ENCODE measurements at regions not wholly inside any gene's neighbourhood (a gene's known extent, or its start where the extent isn't known, plus 50 kb on each side); places are given as distances from the start of the nearest gene placed in this dataset.

DNA sequence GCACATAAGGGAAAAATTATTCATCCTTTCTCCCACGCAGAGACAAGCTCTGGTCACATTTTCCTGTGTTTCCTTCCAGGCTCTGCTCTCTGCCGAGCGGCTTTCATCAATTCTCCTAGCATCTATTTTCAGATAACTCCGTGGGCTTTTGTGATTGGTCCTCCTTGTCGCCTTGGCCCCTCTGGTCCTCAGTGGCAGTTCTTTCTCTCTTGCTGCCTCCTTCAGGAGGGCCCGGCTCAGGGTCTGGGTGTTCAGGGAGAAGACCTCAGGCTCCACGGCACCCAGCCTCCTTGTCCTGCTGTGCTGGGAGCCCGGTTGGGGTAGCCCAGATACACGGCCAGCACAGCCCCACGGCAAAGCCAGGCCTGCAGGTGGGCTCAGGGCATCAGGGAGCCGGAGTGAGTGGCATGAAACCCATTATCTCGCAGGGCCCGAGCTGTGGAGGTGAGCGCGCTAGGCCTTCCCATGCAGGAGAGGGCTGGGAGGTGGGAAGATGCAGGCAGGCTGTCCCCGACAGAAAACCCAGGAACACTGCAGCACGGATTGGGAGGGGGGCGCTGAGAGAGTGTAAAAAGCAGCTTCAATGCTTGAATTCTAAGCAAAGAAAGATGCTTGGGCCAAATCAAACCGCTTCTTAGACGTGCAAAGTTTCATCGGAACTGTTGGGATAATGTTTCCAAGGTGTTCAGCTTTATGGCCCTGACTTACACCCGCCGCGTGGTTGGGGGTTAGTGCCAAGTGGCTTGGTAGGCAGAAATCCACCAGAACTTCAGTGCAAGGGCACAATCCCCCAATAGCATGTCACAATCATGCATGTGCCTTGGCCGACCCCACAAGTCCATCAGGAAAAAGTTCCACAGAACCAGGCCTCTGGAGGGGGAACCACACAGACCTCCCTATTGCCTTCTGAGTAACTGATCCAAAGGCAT is 81.9 kb upstream of the WNT7B start:
- peaks cover 67% of the 10 kb centered on the region for H3K4me1 ChIP-seq
- H3K4me3 ChIP-seq = peak overlapping the region; percentile 86
- 21 to 44% (median 21%) methylated on average over 25 of the region's 25 CpGs for WGBS, 3 donors
- H3K27me3 ChIP-seq (ENCODE audit: insufficient read depth in 3 of 3, low read length in 2 of 3) = no peaks in the 10 kb centered on the region
- H3K36me3 ChIP-seq (ENCODE audit: insufficient read depth in 1 of 2, low read depth in 1 of 2) = no peaks in the 10 kb centered on the region
- intact Hi-C loops (cut with DNase I) = no loop called here
- TF ChIP-seq, protein P1, sequence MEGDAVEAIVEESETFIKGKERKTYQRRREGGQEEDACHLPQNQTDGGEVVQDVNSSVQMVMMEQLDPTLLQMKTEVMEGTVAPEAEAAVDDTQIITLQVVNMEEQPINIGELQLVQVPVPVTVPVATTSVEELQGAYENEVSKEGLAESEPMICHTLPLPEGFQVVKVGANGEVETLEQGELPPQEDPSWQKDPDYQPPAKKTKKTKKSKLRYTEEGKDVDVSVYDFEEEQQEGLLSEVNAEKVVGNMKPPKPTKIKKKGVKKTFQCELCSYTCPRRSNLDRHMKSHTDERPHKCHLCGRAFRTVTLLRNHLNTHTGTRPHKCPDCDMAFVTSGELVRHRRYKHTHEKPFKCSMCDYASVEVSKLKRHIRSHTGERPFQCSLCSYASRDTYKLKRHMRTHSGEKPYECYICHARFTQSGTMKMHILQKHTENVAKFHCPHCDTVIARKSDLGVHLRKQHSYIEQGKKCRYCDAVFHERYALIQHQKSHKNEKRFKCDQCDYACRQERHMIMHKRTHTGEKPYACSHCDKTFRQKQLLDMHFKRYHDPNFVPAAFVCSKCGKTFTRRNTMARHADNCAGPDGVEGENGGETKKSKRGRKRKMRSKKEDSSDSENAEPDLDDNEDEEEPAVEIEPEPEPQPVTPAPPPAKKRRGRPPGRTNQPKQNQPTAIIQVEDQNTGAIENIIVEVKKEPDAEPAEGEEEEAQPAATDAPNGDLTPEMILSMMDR (IDR thresholded peaks at IDR 0.05) = no peak
- peak in 1 of 2 donors; percentile 56 for DNase-seq
- H3K27ac ChIP-seq = peak overlapping the region; percentile 99
- H3K9me3 ChIP-seq = no peaks in the 10 kb centered on the region
- peak in 1 of 4 donors; percentile 1 for ATAC-seq

DNA sequence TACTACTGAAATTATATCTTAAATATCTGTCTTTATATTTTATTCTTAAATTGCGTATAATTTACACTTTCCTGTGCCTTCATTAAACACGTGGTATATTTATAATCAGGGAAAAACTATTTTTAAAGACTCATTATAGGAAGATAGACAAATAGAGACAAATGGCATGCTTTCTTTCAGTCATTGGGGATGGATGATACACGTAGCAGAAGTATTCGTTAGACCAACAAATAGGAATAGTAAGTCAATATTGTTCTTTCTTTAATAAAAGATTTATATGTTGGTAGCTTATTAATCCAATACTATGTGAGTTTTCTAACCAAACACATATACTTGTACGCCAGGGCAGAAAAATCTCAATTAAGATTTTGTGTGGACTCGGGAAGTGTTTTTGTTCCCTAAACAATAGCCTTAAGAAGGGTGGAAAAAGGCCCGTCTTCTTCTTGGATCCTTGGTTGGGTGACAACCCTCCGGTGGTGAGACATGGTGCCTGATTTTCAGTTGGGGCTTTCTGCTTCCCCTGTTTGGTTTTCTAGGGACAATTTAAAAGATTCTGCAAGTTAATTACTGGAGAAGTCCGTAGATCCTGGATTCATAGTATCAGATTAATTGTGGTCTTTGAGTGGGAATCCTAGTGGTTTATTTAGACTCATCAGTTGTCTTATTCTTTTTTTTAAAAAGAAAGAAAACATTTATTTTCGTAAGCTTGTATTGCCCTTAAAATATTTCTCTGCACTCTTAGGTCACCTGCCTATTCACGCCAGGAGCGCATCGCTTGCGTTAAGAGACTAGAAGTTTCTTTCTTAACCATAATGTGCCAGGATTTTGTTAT is 83.5 kb upstream of the WNT7B start:
- Histone ChIP-seq H3K27me3 (ENCODE audit: insufficient read depth in 3 of 3, low read length in 2 of 3) (no peaks in the 10 kb centered on the region), H3K4me3 (peak overlapping the region; percentile 88), H3K36me3 (ENCODE audit: insufficient read depth in 1 of 2, low read depth in 1 of 2) (no peaks in the 10 kb centered on the region), H3K9me3 (no peaks in the 10 kb centered on the region), H3K27ac (peak overlapping the region; percentile 99), H3K4me1 (peaks cover 76% of the 10 kb centered on the region)
- WGBS, 3 donors = 65 to 82% (median 66%) methylated on average over 14 of the region's 14 CpGs
- intact Hi-C loops (cut with DNase I) = no loop called here
- TF ChIP-seq, protein P1 (IDR thresholded peaks at IDR 0.05) = no peak
- DNase-seq (no peak), ATAC-seq (no peak)

DNA sequence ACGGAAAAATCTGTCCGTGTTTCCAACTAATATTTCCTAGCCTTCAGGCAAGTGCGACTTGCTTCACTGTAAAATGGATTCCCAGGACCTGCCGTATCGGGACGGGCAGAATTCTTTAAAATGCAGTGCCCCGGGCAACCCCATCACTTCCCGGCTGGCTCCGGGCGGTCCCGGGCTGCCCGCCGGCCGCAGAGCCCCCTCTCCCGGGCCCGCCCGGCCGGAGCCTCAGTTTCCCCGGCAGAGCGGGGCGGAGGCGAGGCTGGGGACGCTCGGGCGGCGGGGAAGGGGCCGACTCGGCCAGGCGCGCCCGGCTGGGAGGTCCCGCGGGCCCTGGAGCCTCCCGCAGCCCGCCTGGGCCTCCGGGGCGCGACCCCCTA is 84.2 kb upstream of the WNT7B start:
- WGBS, 3 donors = 71 to 81% (median 72%) methylated on average over 35 to 38 of the region's 38 CpGs
- TF ChIP-seq, protein P1 (IDR thresholded peaks at IDR 0.05) = no peak
- H3K4me3 ChIP-seq = peak overlapping the region; percentile 88

DNA sequence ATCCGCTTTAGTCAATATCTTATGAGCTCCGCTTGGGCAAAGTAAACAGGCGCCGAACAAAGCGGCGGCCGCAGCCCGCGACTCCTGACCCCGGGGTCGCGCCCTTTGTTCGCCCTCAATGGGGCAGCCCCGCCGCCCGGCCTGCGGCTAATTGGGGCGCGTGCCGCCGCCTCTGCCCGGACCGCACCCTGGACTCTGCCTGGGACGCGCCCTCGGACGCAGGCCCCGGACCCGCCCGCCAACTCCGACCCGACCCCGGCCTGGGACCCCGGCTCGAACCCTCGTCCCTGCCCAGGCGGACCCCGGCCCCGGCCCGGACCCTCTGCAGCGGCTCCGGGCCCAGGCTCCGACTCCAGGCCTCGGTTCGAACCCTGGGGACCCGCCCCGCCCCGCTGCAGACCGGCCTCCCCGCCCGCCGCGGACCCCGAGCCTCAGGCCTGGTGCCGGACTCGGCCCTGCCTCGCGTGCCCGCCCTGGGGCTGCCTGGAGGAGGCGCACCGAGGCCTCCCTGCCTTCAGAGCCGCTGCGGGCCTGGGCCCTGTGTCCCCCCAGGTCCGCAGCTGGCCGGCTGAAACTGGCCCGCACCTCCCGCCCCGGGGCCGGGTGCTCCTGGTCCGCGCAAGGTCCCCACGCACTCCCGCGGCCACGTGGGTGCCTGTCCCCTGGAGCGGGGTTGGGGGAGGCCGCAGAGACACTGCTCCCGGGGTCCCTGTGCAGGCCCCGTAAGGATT is 84.7 kb upstream of the WNT7B start:
- TF ChIP-seq, protein P1 (IDR thresholded peaks at IDR 0.05) = no peak
- peaks cover 78% of the 10 kb centered on the region for H3K4me1 ChIP-seq
- peak overlapping the region; percentile 88 for H3K4me3 ChIP-seq
- DNase-seq (peak in 1 of 2 donors; percentile 50), ATAC-seq (no peak)
- 77 to 80% (median 78%) methylated on average over 49 to 79 of the region's 79 CpGs for WGBS, 3 donors
- H3K9me3 ChIP-seq = no peaks in the 10 kb centered on the region
- peak overlapping the region; percentile 99 for H3K27ac ChIP-seq
- H3K27me3 ChIP-seq (ENCODE audit: insufficient read depth in 3 of 3, low read length in 2 of 3) = no peaks in the 10 kb centered on the region
- intact Hi-C loops (cut with DNase I) = no loop called here
- H3K36me3 ChIP-seq (ENCODE audit: insufficient read depth in 1 of 2, low read depth in 1 of 2) = no peaks in the 10 kb centered on the region

More for the DNA sequence above, 84.2 kb upstream of the WNT7B start:
- intact Hi-C loops (cut with DNase I) = no loop called here
- Histone ChIP-seq H3K27ac (peak overlapping the region; percentile 99), H3K9me3 (no peaks in the 10 kb centered on the region), H3K27me3 (ENCODE audit: insufficient read depth in 3 of 3, low read length in 2 of 3) (no peaks in the 10 kb centered on the region), H3K4me1 (peaks cover 77% of the 10 kb centered on the region), H3K36me3 (ENCODE audit: insufficient read depth in 1 of 2, low read depth in 1 of 2) (no peaks in the 10 kb centered on the region)
- ATAC-seq (no peak), DNase-seq (no peak)

All from psoas muscle (tissue), 7 donors.